ENCODE measurements at regions not wholly inside any gene's neighbourhood (a gene's known extent, or its start where the extent isn't known, plus 50 kb on each side); places are given as distances from the start of the nearest gene placed in this dataset.

DNA sequence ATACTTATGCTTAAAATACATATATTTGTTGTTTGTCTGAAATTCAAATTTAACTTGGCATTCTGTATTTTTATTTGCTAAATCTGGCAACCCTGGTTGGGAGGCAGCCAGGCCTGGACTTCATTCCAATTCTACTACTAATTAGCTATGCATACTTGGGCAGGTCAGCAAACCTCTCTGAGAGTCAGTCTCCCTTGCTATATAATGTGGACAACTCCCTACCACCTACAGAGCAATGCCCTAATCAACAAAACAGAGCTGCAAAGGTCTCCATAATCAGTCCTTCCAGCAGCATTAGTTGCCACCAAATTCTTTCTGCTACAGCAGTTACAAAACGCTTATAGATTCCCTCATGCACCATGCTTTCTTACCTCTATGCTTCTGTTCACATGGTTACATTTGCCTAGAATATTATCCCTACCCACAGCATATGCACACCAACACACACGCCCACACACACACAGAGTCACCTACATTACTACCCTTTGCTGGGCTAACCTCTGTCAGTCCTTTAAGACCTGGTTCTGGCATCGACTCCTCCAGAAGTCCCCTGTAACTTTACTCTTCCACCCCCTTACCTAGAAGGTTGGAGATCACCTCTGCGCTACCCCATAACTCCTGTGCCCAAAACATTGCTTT is 188.7 kb downstream of the FGFR2 start:
- TF ChIP-seq EP300 (IDR thresholded peaks at IDR 0.05; ENCODE audit: borderline replicate concordance in 1 of 2, low read depth in 1 of 2, low read length in 1 of 2) (no peak), GABPA (IDR thresholded peaks at IDR 0.05; ENCODE audit: low read depth) (no peak)

Data from SK-N-SH (cell line).